22Rv1 (cell line): ENCODE measurements at regions not wholly inside any gene's neighbourhood (a gene's known extent, or its start where the extent isn't known, plus 50 kb on each side); places are given as distances from the start of the nearest gene placed in this dataset.

Source experiments
- CTCF ChIP-seq: fragments of 450-650 bp; IDR thresholded peaks from 2 replicates; pipeline ENCODE4 v1.5.1; 2017; ENCODE audit warnings: mild to moderate bottlenecking
- ZFX ChIP-seq: fragments of 450-650 bp; IDR thresholded peaks from 2 replicates; pipeline ENCODE4 v1.6.1; 2017; ENCODE audit warnings: antibody characterized with exemption, borderline replicate concordance

GRCh38 chr20:52532674-52533073 lies 341.1 kb upstream of the ZFP64 start:
- TF ChIP-seq CTCF (no peak), ZFX (no peak)
